ENCODE measurements at regions not wholly inside any gene's neighbourhood (a gene's known extent, or its start where the extent isn't known, plus 50 kb on each side); places are given as distances from the start of the nearest gene placed in this dataset.

- DNase-seq (ENCODE audit: low read depth) = no peak
These were observed 290.0 kb upstream of the SHH start for GRCh38 chr7:156102267-156102666.

- DNase-seq (ENCODE audit: low read depth) = no peak
These were observed 289.1 kb upstream of the SHH start for GRCh38 chr7:156101355-156101754.

GRCh38 chr7:156100086-156100485 lies 287.8 kb upstream of the SHH start:
- no peak for DNase-seq (ENCODE audit: low read depth)

GRCh38 chr7:156099085-156099484 lies 286.8 kb upstream of the SHH start:
- no peak for DNase-seq (ENCODE audit: low read depth)

GRCh38 chr7:156096771-156097538 lies 284.7 kb upstream of the SHH start:
- DNase-seq (ENCODE audit: low read depth) = peak; percentile 29

- DNase-seq (ENCODE audit: low read depth) = no peak
These were observed 283.8 kb upstream of the SHH start for GRCh38 chr7:156095908-156096539.

GRCh38 chr7:156094350-156095146 lies 282.3 kb upstream of the SHH start:
- no peak for DNase-seq (ENCODE audit: low read depth)

- DNase-seq (ENCODE audit: low read depth) = no peak
These were observed 280.0 kb upstream of the SHH start for GRCh38 chr7:156092307-156092706.

GRCh38 chr7:156091519-156092080 lies 279.3 kb upstream of the SHH start:
- no peak for DNase-seq (ENCODE audit: low read depth)

- DNase-seq (ENCODE audit: low read depth) = no peak
These were observed 278.7 kb upstream of the SHH start for GRCh38 chr7:156090988-156091387.

- no peak for DNase-seq (ENCODE audit: low read depth)
These were observed 277.0 kb upstream of the SHH start for GRCh38 chr7:156089222-156089621.

GRCh38 chr7:156088115-156088514 lies 275.9 kb upstream of the SHH start:
- DNase-seq (ENCODE audit: low read depth) = no peak

DNA sequence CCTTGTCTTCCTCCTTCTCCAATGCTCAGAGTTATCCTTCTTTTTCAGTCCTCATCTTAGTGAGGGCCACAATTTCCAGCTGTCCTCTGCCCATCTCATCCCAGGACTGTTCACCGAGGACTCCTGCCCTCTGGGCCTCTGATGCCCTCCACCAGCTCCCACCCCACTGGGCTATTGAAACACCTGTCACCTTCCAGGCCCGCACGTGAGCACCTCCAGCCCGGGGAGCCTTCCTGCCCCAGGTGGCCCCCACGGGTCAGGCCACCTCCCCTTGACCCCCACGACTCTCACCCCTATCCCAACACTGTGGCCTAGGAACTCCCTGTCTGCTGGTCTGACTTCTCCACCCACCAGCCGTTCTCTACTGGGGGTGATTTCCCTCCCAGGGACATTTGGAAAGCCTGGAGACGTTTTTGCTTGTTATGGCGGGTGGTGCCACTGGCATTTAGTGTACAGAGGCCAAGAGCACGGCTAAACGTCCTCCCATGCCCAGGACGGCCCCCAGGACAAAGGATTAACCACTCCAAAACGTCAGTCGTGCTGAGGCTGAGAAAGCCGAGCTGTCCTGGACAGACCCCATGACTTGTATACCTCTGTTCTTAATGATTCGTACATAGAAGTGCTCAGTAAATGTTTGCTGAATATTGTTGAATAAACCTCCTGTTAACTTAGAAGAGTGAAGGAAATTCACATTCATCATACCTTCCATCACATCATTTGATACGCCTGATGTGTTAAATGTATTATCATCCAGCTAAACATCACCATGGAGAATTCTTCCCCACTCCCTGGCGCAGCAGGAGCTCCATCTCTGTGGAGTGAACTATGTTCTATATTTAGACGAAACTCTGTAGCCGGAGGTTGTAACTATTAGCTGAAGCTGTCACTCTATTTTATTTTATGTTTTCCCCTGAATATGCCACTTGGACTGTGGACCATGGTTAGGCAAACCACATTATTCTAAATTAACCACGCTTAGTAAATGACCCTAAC lies 270.1 kb upstream of the SHH start:
- no peak for DNase-seq (ENCODE audit: low read depth)

GRCh38 chr7:156080596-156080995 lies 268.3 kb upstream of the SHH start:
- no peak for DNase-seq (ENCODE audit: low read depth)

DNA sequence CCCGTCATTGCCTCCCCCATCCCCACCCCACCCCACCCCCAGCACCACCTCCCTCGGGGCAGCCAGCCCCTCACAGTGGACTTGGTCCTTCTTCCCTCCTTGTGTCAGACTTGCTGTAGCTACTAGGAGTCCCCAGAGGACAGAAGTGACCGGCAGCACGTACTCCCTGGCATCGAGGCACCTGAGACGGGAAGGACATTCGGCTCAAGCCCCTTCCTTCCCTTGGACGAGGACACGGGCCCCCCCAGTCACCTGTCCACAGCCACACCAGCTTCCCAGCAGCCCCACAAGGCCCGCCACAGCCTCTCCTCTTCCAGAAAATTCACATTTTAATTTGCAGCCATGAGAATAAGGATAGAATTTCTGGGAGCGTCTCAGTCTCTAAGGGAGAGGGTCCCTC lies 267.8 kb upstream of the SHH start:
- DNase-seq (ENCODE audit: low read depth) = no peak

DNA sequence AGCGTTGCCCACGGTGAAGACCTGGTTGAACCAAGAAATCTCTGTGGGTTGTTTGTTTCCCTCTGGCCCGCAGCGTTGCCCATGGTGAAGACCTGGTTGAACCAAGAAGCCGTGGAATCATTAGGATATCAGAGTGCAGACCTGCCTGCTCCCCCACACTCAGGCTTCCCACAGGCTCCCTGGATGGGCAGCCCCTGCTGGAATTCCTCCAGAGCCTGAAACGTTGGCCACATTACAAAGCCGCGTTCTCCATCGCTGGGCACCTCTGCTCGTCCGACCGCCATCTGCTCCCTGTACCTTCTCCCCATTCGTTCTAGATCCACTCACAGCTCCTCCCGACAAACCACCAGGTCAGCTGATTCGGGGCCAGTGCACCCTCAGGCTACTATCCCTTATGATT lies 266.9 kb upstream of the SHH start:
- no peak for DNase-seq (ENCODE audit: low read depth)

- no peak for DNase-seq (ENCODE audit: low read depth)
These were observed 262.8 kb upstream of the SHH start for GRCh38 chr7:156074982-156075615.

DNA sequence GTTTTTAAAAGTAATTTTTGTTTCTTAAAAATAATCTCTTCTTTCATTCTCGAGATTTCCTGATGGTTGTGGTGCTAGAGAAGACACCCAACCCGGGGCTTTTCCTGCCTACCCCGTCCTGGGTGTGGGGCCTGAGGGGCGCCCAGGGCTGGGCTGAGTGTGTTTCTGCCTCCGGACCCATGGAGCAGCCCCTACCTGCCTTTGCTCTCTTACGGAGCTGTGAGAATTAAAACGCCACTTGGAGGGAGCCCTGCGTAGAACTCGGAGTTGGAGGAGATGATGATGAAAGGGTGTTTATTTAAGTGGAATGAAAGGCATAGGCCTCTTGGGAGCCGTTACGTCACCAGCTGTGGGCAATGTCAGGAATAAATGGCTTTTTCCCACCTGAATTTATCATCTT lies 261.8 kb upstream of the SHH start:
- DNase-seq (ENCODE audit: low read depth) = no peak

DNA sequence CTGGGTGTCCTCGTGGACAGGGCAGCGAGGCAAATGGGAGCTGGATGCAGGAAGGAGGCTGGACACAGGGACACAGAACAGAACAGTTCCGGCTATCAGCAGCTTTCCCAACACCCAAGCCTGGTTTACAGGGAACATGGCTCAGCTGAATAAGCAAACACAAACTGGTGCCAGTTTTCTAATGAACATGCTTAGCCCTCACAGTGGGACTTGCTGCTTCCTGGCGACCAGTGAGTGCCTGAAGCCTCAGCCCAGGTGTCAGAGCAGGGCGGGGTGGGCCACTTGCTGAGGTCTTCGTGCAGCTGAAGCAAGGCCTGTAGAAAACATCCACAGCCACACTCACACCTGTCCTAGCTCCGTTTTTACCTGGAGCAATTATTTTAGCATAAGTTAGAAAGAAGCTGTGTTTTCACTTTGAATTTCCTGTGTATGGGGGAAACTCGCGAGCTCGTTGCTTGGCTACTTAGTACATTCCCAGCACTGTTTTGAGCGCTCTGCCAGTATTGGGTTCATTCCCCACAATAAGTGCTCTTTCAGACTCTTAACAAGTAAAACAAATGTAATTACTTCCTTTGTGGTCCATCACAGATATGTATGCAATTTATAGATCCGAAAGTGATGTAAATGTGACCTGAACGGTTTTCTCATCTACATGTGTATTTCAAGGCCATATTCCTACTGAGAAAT lies 261.2 kb upstream of the SHH start:
- DNase-seq (ENCODE audit: low read depth) = no peak

DNA sequence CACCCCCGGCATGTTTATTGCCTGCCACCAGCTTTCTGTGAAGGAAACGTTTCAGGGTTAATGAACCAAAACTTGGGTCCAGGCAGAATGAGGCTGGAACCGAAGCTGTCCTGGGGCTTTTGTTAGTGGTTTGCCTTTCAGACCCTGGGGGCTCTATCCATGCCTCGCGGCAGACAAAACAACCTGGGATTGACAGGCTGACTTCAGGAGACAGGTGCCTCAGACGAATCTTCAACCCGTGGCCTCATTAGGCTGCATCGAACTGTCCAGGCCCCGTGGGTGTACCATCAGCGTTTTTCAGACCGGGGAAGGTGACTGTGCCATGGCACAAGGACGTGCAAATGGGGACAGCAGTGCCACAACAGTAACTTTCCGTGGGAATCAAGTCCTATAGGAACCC lies 259.3 kb upstream of the SHH start:
- no peak for DNase-seq (ENCODE audit: low read depth)
